ENCODE measurements at regions not wholly inside any gene's neighbourhood (a gene's known extent, or its start where the extent isn't known, plus 50 kb on each side); places are given as distances from the start of the nearest gene placed in this dataset.
"Not testable (repeated sequence)": the region's sequence is repeated elsewhere in the genome, so short reads cannot be mapped to it uniquely, and the experiment has no call there.

DNA sequence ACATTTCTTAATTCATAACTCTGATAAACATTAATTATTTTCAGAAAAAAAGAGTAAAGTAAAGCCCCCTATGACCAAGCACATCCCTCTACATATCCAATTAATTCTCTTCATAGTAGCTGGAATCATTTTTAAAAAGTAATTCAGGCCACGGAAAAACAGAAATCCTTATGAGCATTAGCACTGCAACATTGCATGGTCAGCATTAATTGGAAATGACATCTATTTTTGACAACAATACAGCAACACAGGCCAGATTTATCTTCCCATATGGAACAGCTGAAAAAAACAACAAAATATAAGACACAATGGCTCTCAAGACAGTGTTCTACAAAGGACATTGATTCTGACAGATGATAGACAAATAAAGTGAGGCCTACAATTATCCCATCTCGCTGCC, 236.6 kb downstream of the TMA16 start:
- TF ChIP-seq, protein P1, sequence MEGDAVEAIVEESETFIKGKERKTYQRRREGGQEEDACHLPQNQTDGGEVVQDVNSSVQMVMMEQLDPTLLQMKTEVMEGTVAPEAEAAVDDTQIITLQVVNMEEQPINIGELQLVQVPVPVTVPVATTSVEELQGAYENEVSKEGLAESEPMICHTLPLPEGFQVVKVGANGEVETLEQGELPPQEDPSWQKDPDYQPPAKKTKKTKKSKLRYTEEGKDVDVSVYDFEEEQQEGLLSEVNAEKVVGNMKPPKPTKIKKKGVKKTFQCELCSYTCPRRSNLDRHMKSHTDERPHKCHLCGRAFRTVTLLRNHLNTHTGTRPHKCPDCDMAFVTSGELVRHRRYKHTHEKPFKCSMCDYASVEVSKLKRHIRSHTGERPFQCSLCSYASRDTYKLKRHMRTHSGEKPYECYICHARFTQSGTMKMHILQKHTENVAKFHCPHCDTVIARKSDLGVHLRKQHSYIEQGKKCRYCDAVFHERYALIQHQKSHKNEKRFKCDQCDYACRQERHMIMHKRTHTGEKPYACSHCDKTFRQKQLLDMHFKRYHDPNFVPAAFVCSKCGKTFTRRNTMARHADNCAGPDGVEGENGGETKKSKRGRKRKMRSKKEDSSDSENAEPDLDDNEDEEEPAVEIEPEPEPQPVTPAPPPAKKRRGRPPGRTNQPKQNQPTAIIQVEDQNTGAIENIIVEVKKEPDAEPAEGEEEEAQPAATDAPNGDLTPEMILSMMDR (conservative IDR thresholded peaks at IDR 0.05; ENCODE audit: low read depth, low read length), result no peak
- no peak for DNase-seq (ENCODE audit: low read depth)
- no peak overlapping the region for H3K4me3 ChIP-seq (ENCODE audit: low read depth, low read length)

DNA sequence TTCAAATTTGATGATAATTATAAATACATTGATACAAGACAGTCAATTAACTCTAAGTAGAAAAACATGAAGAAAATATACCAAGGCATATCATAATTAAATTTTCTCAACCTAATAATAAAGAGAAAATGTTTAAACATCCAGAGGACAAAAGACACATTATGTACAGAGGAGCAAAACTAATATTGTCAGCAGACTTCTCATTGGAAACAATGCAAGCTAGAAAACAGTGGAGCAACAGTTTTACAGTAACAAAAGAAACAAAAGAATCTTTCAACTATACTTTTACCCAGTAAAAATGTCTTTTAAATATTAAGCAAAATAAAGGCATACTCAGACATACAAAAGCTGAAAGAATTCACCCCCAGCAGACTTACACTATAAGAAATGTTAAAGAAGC, 238.0 kb downstream of the TMA16 start:
- TF ChIP-seq, protein P1 (conservative IDR thresholded peaks at IDR 0.05; ENCODE audit: low read depth, low read length), result no peak
- no peak overlapping the region for H3K4me3 ChIP-seq (ENCODE audit: low read depth, low read length)
- no peak for DNase-seq (ENCODE audit: low read depth)

DNA sequence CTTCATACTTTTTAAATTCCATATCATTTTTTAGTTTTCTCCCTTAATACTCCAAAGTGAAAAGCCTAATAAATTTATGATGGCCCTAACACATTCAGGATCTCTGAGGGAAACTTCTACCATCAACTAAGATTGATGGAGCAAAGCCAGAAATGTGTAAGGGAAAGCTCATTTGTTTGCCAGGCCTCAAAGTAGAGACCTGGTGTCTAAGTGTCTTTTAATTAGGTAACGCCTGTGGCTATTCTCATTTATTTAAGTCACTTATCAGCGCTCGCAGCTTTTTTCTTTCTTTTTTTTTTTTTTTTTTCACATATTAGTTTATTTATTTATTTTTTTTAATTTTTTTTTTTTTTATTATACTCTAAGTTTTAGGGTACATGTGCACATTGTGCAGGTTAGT, 242.4 kb downstream of the TMA16 start:
- no peak for DNase-seq (ENCODE audit: low read depth)
- H3K4me3 ChIP-seq (ENCODE audit: low read depth, low read length), result no peak overlapping the region
- TF ChIP-seq, protein P1 (conservative IDR thresholded peaks at IDR 0.05; ENCODE audit: low read depth, low read length), result no peak

DNA sequence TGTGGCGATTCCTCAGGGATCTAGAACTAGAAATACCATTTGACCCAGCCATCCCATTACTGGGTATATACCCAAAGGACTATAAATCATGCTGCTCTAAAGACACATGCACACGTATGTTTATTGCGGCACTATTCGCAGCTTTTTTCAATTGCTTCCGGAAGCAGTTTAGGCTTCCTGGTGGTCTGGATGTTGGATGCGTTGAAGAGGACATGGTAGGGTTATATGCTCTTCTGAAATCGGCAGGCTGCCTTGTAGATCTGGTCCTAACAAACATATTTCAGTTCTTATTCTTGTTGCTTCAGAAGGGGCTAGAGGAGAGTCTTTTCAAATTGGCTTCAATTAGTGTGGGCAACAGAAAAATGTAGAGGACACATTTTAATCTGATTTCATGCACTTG, 243.4 kb downstream of the TMA16 start:
- not testable (repeated sequence) for DNase-seq (ENCODE audit: low read depth); H3K4me3 ChIP-seq (ENCODE audit: low read depth, low read length)

DNA sequence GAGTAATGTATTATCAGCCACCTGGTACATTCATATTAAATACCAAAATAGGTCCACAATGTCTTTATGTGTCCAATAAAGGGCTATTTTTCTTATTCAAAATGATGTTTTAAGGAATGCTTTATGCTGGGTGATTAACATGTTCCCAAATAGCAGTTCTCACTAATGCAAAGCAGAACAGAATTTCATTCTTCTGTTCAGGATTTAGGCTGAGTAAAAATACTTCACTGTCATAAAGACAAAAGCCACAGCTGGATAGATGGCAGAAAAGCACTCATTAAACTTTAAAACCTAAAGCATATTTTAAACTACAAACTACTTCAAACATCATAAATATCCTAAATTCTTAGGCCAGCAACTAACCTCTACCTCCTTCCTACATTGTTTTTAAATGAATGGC, 244.0 kb downstream of the TMA16 start:
- TF ChIP-seq, protein P1 (conservative IDR thresholded peaks at IDR 0.05; ENCODE audit: low read depth, low read length), result no peak
- no peak overlapping the region for H3K4me3 ChIP-seq (ENCODE audit: low read depth, low read length)
- DNase-seq (ENCODE audit: low read depth), result no peak

DNA sequence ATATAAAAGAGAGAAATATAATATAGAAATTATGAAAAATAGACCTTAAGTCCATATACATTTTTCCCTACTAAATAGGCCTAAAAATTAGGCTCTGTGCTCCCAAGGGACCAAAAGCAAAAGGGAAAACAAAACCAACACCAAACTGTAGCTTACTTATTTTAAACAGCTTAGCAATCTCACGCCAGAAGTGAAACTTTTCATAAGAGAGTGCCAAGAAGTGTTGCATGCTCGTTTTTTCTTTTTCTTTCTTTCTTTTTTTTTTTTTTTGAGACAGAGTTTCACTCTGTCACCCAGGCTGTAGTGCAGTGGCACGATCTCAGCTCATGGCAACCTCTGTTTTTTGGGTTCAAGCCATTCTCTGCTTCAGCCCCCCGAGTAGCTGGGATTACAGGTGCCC, 250.4 kb downstream of the TMA16 start:
- no peak overlapping the region for H3K4me3 ChIP-seq (ENCODE audit: low read depth, low read length)
- TF ChIP-seq, protein P1 (conservative IDR thresholded peaks at IDR 0.05; ENCODE audit: low read depth, low read length), result no peak
- no peak for DNase-seq (ENCODE audit: low read depth)

DNA sequence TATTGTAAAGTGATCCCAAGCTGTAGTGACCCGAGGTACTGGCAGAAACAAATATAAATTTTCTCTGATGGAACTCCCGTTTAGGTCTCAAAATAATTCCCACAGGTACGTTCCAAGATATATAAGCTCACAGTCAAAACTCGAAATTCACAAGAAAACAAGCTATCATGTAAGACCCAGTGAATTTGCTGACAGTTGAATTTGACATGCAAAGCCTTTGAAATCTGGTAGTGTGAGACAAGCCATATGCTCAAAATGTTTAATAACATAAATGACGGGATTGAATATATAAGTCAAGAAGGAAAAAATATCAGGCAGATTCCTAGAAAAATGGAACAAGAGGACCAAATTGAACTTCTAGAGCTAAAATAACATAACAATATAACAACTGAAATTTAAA, 252.8 kb downstream of the TMA16 start:
- DNase-seq (ENCODE audit: low read depth), result no peak
- TF ChIP-seq, protein P1 (conservative IDR thresholded peaks at IDR 0.05; ENCODE audit: low read depth, low read length), result no peak
- no peak overlapping the region for H3K4me3 ChIP-seq (ENCODE audit: low read depth, low read length)

DNA sequence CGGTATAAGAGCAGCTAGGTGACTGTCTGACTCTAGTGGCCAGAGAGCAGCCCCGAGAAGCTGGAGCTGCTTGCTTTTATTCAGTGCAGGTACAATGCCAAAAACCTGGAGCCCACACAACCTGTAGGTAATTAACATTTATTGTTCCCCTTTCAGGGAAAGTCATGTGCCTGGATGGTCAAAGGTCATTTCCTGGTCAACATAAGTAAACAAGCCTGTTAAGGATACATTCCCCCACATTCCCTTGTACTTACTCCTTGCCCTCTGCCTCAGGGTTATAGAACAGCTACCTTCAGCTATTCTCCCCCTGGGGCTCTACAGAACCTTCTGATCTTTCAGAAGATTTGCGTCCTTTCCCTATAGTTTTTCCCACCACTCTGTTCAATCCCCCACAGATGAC, 253.4 kb downstream of the TMA16 start:
- H3K4me3 ChIP-seq (ENCODE audit: low read depth, low read length), result no peak overlapping the region
- TF ChIP-seq, protein P1 (conservative IDR thresholded peaks at IDR 0.05; ENCODE audit: low read depth, low read length), result no peak
- no peak for DNase-seq (ENCODE audit: low read depth)
